GM19468 (cell line): ENCODE measurements at regions not wholly inside any gene's neighbourhood (a gene's known extent, or its start where the extent isn't known, plus 50 kb on each side); places are given as distances from the start of the nearest gene placed in this dataset.

Experiments
- ATAC-seq: cut with Tn5 transposase; IDR thresholded peaks from one replicate; pipeline ENCODE4 v1.9.1; 2021; ENCODE audit warnings: mild to moderate bottlenecking, moderate library complexity, moderate number of reproducible peaks; ENCODE audit not compliant: unreplicated experiment; ENCODE audit errors: extremely low read depth

- ATAC-seq, result no peak
These were observed 52.0 kb upstream of the GADD45A start for GRCh38 chr1:67632811-67633655.

- no peak for ATAC-seq
These were observed 50.5 kb upstream of the GADD45A start for GRCh38 chr1:67634396-67634935.

GRCh38 chr1:67635055-67635809 lies 49.8 kb upstream of the GADD45A start:
- ATAC-seq, result no peak
